DOHH2 (cell line): ENCODE measurements at regions not wholly inside any gene's neighbourhood (a gene's known extent, or its start where the extent isn't known, plus 50 kb on each side); places are given as distances from the start of the nearest gene placed in this dataset.

ENCODE experiments used
- H3F3A ChIP-seq: fragments of 200-600 bp; sonication (generic), shearing (Covaris generic); 2 replicates; pipeline ENCODE4 v1.6.0; 2016; ENCODE audit warnings: antibody characterized with exemption, mild to moderate bottlenecking; ENCODE audit not compliant: control insufficient read depth, insufficient read depth
- H3K27ac ChIP-seq: fragments of 200-600 bp; sonication (generic); 2 replicates; pipeline ENCODE4 v1.5.1; 2014; ENCODE audit warnings: low read depth, mild to moderate bottlenecking, low read length, moderate library complexity
- H3K27me3 ChIP-seq: fragments of 200-600 bp; sonication (generic); 2 replicates; pipeline ENCODE4 v1.6.1; 2014; ENCODE audit warnings: mild to moderate bottlenecking, low read length, mixed read lengths; ENCODE audit not compliant: control insufficient read depth
- H3K36me3 ChIP-seq: fragments of 200-600 bp; sonication (generic); 2 replicates; pipeline ENCODE4 v1.6.1; 2014; ENCODE audit warnings: mild to moderate bottlenecking, low read length, moderate library complexity, mixed read lengths; ENCODE audit not compliant: control insufficient read depth
- H3K4me1 ChIP-seq: fragments of 200-600 bp; sonication (generic); 2 replicates; pipeline ENCODE4 v1.6.1; 2014; ENCODE audit warnings: mild to moderate bottlenecking, low read length, mixed read lengths; ENCODE audit not compliant: control insufficient read depth
- H3K4me2 ChIP-seq: fragments of 200-600 bp; sonication (generic); 2 replicates; pipeline ENCODE4 v1.6.0; 2014; ENCODE audit warnings: mild to moderate bottlenecking, low read length, moderate library complexity
- H3K4me3 ChIP-seq: fragments of 200-600 bp; sonication (generic); 2 replicates; pipeline ENCODE4 v1.5.1; 2014; ENCODE audit warnings: mild to moderate bottlenecking, low read length, mixed read lengths
- H3K79me2 ChIP-seq: fragments of 200-600 bp; sonication (generic); 2 replicates; pipeline ENCODE4 v1.6.1; 2014; ENCODE audit warnings: mild to moderate bottlenecking, low read length, mixed read lengths; ENCODE audit not compliant: control insufficient read depth
- H3K9me2 ChIP-seq: fragments of 200-600 bp; sonication (generic); replicated peaks from 2 replicates; pipeline ENCODE4 v1.6.1; 2014; ENCODE audit warnings: mild to moderate bottlenecking, low read length, mixed read lengths; ENCODE audit not compliant: control insufficient read depth
- H3K9me3 ChIP-seq: fragments of 200-600 bp; sonication (generic); 2 replicates; pipeline ENCODE4 v1.6.1; 2014; ENCODE audit warnings: antibody characterized with exemption, low read length, mixed read lengths; ENCODE audit not compliant: control insufficient read depth, insufficient read depth
- H4K20me1 ChIP-seq: fragments of 200-600 bp; sonication (generic); 2 replicates; pipeline ENCODE4 v1.6.0; 2014; ENCODE audit warnings: low read depth, mild to moderate bottlenecking, antibody characterized with exemption, low read length, moderate library complexity; ENCODE audit not compliant: control insufficient read depth, insufficient read depth
- CTCF ChIP-seq: fragments of 200-600 bp; sonication (generic); IDR thresholded peaks from one replicate; pipeline ENCODE4 v1.5.1; 2014; ENCODE audit warnings: antibody characterized with exemption, mild to moderate bottlenecking, low read depth, low read length; ENCODE audit not compliant: poor library complexity, severe bottlenecking
- EZH2phosphoT487 ChIP-seq: fragments of 200-600 bp; sonication (generic); IDR thresholded peaks from 2 replicates; pipeline ENCODE4 v1.6.1; 2017; ENCODE audit warnings: borderline replicate concordance, mild to moderate bottlenecking, antibody characterized with exemption, low read length, moderate library complexity, mixed read lengths

GRCh38 chr15:93221759-93222158, 132.7 kb upstream of the RGMA start:
- H3K4me2 ChIP-seq = no peak overlapping the region
- H3K4me3 ChIP-seq = no peak overlapping the region
- no peak overlapping the region for H3K27ac ChIP-seq
- no peaks in the 10 kb centered on the region for H4K20me1 ChIP-seq
- TF ChIP-seq EZH2phosphoT487 (no peak), CTCF (no peak)
- H3K27me3 ChIP-seq = peaks cover 3% of the 10 kb centered on the region; the same call in 1 of the 2 replicates
- H3K79me2 ChIP-seq = no peaks in the 10 kb centered on the region
- no peaks in the 10 kb centered on the region for H3K4me1 ChIP-seq
- H3K36me3 ChIP-seq = no peaks in the 10 kb centered on the region
- no peaks in the 10 kb centered on the region for H3K9me2 ChIP-seq
- no peaks in the 10 kb centered on the region for H3K9me3 ChIP-seq
- H3F3A ChIP-seq = no peaks in the 10 kb centered on the region

GRCh38 chr15:93219859-93220420, 130.9 kb upstream of the RGMA start:
- H3K27me3 ChIP-seq = no peaks in the 10 kb centered on the region
- no peak overlapping the region for H3K4me3 ChIP-seq
- H3F3A ChIP-seq = no peaks in the 10 kb centered on the region
- no peaks in the 10 kb centered on the region for H3K4me1 ChIP-seq
- H3K9me3 ChIP-seq = no peaks in the 10 kb centered on the region
- H3K79me2 ChIP-seq = no peaks in the 10 kb centered on the region
- TF ChIP-seq CTCF (no peak), EZH2phosphoT487 (no peak)
- H3K9me2 ChIP-seq = no peaks in the 10 kb centered on the region
- H4K20me1 ChIP-seq = no peaks in the 10 kb centered on the region
- H3K4me2 ChIP-seq = no peak overlapping the region
- H3K27ac ChIP-seq = no peak overlapping the region
- H3K36me3 ChIP-seq = no peaks in the 10 kb centered on the region

GRCh38 chr15:93217343-93217742, 128.3 kb upstream of the RGMA start:
- Histone ChIP-seq H3F3A (no peaks in the 10 kb centered on the region), H3K4me3 (no peak overlapping the region), H3K27me3 (no peaks in the 10 kb centered on the region), H3K9me3 (no peaks in the 10 kb centered on the region), H3K36me3 (no peaks in the 10 kb centered on the region), H4K20me1 (no peaks in the 10 kb centered on the region), H3K27ac (no peak overlapping the region), H3K4me2 (no peak overlapping the region), H3K79me2 (no peaks in the 10 kb centered on the region), H3K4me1 (no peaks in the 10 kb centered on the region), H3K9me2 (no peaks in the 10 kb centered on the region)
- no peak for TF ChIP-seq EZH2phosphoT487
- no peak for TF ChIP-seq CTCF
